HG03108 (cell line): ENCODE measurements at regions not wholly inside any gene's neighbourhood (a gene's known extent, or its start where the extent isn't known, plus 50 kb on each side); places are given as distances from the start of the nearest gene placed in this dataset.

ENCODE experiments used
- ATAC-seq: cut with Tn5 transposase; IDR thresholded peaks from one replicate; pipeline ENCODE4 v1.9.1; 2021; ENCODE audit warnings: moderate library complexity; ENCODE audit not compliant: unreplicated experiment

DNA sequence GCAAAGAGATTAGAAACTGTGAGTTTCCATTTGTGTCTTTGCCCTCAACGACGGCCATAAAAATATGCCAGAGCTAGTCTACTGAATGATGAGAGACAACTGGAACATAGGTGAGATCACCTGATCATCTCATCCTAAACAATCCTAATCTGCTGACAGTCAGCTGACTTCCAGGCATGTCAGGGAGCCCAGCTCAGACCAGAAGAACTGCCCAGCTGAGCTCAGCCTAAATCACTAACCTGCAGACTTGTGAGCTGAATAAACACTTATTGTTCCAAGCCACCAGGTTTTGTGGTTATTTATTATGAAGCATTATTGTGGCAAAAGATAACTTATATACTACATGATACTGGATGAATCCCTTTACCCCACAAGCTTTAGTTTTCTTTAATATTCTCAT, 118.9 kb upstream of the PLEKHG7 start:
- ATAC-seq = no peak

DNA sequence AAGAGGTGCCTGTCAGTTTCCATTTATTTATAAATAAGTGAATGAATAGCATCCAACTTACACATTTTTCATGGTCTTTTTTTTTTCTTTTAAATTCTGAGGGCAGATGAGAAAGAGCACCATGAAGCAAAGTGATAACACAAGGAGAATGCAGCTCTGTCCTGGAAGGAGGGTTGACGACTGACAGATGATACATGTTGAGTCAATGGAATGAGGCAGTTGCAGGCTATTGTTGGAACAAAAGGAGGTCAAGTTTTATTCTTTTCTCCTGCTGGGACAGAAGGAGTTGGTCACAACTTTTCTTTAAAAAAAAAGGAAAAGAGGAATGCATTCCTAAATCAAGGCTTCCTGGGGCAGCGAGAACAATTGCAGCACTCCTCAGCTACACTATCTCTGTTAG, 119.9 kb upstream of the PLEKHG7 start:
- no peak for ATAC-seq

DNA sequence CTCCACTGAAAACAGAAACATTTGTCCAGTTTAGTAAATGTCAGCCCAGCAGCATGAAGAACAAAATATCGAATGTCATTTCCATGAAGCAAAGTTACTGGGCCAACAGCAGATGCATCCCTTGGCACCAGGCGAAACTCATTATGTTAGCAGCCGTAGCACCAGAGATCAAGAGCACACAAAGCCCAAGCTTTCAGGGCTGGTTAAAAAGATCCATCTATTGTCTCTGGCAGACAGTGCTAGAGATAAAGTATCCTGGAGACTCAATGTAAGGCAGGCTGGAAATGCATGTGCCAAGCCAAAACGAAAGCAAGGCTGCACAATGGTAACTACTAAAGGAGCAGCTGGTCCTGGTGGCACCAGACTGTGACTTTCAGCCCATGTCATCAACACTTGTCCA, 120.3 kb upstream of the PLEKHG7 start:
- no peak for ATAC-seq

DNA sequence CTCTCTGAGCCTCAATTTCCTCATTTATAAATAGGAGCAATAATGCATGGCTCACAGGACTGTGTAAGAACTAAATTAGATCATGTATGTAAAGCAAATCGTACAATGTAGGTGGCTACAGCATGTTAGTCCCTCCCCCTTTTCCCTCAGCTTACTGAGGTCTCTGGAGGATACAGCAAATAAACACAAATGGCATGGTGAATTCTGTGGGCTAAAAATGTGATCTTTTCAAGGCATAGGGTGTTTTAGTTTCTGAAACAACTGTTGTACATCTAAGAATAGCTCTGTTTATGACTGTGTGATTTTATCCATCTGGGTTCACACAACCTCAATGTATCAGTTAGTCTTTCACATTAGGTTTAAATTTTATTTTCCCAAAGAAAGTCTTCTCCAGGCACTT, 121.2 kb upstream of the PLEKHG7 start:
- no peak for ATAC-seq

DNA sequence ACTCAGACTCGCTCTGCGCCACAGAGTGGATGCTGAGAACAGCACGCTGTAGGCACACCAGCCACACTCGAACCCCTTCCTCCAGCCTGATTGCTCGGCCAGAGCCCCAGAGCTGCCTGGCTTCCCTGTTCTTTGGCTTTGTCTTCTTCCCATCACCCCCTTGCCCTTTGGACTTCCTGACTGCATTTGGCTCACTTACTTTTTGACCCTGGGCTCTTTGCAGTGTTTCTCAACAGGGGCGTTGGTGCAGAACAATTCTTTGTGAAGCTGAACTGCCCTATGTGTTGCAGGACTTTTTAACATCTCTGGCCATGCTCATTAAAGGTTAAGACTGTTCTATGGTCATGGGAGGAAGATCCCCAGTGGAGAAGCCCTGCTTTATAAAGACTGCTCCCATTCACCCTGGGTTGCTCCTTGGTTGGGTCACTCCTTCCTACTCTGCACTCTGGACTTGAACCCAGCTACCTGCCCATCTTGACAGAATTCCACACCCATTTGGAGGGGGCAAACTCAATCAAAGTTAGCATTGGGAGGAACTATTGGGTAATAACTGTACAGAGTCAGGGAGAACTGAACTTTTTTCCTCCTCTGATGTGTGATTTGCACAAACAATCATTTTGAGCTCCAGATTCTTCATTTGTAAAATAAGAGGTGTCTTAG, 127.7 kb upstream of the PLEKHG7 start:
- ATAC-seq = no peak

DNA sequence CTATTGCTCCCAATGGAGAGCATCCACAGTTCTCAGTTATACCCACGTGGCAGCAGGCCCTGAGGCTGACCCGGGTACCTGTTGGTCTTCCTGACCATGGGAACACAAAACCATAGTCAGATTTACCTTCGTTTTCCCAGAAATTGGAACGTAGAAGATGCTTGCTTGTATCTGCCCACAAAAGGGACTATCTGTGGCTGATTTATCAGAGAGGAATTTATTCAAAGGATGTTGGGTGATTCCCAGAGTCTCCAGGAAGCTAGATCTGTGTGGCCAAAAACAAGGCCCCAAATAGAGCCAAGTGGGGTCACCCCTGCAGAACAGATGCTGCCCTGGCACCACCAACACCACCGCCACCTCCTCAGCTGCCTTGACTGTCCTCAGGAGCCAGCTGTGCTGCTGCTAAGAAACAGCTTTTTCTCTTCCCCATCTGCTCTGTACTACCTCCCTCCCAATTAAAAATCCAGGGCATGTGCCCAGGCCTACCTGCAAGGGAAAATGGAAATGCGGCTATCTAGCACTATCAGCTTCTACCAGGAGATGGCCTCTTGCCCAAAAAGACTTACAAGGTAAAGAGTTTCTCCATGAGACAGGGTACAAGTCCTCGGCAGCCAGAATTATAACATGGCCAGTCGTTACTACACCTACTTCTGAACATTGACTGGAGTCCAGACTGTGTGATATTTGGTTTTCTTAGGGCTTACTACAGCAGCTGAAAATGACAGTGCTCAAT, 128.6 kb upstream of the PLEKHG7 start:
- no peak for ATAC-seq

DNA sequence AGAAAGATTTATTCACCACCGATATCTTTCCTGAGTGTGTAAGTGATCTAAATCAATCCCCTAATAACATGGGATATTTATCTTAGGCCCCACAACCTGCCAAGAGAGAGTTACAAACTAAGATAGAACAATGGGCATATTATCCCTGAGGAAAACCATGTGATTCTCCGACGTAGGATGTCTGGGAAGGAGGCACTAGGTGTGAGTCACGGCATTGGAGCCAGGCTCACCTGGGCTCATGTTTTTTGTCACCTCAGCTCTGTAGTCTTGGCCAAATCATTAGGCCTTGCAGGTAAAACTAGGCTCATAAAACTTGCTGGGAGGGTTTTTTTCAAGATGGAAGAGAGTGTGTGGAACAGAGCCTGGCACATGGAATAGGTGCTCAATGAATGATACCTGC, 129.7 kb upstream of the PLEKHG7 start:
- ATAC-seq = no peak

DNA sequence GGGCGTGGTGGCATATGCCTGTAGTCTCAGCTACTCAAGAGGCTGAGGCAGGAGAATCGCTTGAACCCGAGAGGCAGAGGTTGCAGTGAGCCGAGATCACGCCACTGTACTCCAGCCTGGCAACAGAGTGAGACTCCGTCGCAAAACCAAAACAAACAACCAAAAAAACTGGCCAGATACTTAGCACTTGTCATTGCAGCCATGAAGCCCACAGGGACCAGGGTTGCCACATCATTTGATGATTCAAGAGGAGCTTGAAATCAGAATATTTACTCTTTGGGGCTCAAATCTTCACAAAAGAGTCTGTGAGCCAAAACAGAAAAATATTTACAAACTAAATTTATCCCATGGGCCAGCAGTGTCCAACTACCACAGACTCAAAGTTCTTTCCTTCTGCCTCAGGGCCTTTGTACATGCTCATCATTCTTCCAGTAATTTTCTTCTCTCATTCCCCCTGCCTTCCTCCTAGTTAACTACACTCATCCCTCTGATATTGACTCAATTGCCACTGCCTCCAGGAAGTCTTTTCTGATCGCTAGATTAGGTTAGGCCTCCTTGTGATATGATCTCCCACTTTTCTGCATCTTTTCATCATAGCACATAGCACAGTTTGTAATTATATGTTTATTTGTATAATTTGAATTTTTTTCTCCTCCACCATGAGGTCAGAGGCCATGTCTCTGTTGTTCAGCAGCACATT, 130.8 kb upstream of the PLEKHG7 start:
- no peak for ATAC-seq

DNA sequence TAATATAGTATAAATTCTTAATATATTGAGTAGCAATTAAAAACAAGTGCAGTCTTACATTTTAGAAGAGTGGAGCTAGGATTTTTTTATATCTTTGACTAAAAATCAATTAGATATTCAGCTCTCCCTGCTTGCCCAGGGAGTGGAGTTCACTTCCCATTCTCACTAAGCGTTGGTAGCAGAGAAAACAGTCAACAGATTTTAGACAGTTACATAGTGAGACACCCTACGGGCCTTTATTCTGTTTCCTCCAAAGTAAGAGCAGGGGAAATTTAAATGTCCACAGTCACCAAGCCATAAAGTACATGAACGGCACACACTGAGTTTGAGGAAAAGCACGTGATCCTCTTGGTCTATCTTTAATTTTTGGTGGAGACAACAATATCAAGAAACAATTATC, 131.6 kb upstream of the PLEKHG7 start:
- ATAC-seq = no peak

DNA sequence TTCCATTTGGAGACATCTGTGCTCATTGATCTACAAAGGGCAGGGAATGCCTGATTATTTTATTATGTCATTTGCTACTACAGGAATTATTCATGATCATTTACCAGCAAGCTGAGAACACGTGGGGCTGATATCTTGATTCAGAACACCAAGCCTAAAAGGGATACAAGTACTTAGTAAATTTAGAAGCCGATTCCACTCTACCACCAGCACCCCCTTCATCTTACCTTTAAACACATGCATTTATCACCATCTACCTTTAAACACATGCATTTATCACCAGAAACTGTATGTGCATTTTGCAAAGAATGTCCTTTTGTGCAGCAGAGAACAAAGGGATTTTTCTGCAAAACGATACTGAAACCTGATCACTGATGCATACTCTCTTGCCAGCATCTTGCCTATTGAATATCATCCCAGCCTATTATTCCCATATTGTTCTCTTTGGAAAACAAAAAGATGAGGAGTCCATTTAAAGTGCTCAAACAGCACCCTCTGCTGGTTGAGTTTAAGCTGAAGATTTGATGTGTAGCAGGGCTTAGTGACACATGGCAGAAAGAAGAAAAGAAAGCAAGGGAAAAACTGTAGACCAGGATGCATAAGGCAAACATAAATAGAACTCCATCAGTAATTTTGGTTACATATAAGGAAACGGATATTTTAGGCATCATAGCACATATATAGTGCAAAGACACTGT, 132.6 kb upstream of the PLEKHG7 start:
- ATAC-seq = peak; percentile 91

DNA sequence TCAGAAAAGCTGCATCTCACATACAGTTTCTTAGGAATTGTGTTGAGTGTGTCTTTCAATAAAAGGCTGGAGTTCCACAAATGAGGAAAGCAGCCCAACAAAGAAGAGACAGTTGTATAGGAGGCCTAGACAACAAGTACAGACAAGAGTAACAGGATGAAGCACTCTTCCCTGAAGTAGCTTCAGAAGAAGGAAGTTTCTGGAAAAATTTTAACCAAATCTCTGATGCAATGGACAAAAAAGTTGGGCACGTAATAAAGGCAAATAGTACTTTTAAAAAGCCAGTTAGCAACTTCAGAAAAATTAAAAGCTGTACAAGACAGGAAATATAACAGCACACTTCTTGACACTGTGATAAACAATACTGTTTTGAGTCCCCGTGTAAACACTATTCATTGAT, 134.1 kb upstream of the PLEKHG7 start:
- ATAC-seq = no peak

DNA sequence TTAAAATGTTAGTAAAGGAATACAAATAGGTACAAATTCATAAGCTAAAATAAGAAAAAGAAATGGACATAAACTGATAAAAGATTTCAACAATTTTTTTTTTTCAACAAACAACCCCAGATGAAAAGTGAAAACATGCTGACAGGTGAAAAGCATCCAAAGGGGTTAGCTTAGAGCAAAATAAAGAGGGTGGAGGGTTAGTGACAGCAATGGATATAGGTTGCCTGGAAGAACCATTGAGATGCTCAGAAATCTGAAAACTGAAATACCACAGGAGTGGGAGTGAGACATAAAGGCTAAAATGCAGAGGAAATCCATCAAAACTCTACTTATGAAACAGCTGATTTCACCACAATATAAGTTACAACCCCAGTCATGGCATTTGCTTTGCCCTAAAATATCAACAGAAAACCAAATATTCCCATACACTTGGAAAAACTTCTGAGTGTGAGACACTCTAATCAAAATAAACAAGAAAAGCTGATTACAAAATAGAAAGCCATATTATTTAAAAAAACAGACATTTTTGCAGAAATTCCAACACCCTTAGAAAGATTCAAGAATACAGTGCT, 136.3 kb upstream of the PLEKHG7 start:
- ATAC-seq = no peak

DNA sequence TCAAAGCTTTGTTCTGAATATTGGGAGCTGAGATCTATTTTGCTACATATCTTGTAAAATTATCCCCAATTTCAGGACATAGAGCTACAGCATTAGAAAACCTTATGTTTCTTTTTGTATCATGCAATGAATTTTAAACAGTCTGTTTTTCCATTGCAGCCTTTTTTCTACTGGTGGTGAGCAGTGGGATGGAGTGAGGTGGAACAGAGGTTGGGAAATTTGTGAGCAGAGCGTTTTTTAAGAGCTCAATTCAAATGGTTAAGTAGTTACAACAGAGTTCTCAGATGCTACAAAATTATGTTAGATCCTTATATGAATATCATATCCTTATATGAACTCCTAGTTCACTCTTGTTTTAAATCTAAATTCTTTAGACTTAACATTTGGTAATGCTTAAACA, 139.0 kb upstream of the PLEKHG7 start:
- no peak for ATAC-seq

DNA sequence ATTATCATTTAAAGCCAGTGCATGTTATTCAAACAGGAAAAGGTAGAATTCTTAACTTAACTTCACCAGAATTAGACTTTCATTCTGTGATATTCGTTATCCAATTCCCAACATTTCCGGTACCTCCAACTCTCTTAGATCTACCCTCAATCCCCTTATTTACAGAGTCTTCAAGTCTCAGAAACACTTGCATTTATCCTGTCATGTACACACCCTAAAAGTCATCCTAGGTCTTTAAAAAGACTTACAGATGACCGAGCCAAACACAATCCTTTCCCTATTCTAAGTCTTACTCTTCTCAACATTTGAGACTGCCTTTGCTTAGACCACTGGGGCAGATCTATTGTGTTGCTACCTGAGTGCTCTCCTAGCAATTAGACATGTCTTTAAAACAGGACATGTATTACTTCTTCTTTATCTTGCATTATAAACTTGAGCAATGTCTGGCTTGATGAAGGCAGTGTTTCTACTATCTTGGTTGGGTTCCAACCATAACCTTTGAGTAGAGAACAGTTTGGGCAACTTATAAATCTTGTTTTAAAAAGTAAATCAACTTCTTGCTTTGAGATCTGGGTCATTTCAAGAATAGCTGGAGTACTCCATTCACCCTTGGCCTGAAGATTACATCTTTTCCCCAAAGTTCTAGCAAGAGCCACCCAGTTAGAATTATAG, 140.6 kb upstream of the PLEKHG7 start:
- no peak for ATAC-seq

DNA sequence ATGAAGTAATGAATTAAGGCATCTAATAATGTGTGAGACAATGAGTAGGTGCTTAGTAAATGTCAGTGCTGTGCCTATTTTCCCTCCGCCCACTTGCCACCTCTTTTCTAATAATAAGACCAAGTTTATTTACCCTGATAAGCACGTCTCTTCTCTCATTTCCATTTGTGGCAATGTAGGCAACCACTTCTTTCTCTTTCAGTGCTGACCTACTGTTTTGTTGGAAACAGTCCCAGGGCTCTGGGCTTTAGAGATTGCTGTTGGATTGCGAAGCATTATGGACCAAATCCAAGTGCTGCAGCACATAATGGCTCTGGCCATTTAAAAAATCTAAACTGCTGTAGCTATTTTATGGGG, 141.3 kb upstream of the PLEKHG7 start:
- no peak for ATAC-seq

DNA sequence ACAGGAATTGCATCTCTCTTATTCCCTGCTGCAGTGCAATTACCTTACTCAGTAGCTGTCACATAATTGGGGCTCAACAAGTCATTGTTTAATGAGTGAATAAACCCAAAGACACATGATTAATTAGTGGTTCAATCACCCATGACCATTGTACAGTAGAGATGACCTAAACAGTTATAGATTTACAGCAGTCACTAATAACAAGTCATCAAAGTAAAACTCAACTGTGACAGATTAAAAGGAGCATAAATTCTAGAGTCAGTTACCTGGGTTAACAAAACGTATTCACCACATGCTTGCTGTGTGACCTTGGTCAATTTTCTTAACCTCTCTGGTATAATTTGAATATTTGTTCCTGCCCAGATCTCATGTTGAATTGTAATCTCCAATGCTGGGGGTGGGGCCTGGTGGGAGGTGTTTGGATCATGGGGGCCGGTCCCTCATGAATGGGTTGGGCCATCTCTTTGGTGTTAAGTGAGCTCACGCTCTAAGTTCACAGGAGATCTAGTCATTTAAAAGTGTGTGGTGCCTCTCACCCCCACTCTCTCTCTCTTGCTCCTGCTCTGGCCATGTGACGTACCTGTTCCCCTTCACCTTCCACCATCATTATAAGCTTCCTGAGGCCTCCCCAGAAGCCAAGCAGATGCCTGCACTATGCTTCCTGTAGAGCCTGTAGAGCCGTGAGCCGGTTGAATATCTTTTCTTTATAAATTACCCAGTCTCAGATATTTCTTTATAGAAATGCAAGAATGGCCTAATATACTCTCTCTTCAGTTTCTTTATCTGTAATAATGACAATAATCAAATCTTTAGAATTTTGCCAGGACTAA, 141.9 kb upstream of the PLEKHG7 start:
- no peak for ATAC-seq

DNA sequence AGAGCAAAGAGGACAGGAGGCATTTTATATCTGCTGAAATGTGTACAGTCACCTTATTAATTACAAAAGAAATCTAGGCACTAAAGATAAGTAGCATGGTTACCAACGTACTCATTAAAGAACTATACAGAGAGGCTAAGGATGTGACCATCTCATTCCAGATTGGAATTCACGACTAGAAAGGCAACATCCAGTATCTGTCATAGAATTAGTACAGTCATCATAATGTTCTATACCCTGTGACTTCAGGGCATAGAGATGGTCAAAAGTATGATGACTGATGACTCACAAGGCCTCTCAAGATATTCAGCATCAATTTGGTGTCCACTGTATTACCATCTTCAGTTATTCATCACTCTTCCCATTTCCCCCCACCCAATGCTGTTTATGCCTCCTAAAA, 144.0 kb upstream of the PLEKHG7 start:
- no peak for ATAC-seq

DNA sequence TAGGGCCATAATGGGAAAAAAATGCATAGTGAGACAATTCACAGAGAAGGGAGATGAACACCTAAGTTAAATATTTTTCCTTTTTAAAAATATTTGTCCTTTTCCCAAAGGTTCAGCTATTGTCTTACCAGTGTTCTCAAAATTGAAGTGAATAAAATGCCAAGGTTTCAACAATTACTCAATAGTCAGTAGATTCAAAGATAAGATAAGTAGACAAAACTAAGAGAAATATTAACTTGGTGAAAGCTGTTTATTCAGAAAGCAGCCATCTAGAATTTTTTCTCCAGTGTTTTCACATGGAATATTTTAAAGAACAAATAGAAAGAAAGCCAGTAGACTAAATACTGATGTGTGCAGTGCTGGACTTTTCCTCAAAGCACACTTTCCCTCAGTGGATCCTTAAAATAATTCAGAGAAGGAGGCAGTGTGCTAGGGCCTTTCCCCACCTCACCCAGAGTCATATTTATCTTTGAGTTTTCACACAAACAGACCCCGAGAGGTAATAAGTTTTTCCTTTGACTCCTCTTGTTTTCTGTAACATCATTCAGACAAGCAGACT, 144.5 kb upstream of the PLEKHG7 start:
- no peak for ATAC-seq

DNA sequence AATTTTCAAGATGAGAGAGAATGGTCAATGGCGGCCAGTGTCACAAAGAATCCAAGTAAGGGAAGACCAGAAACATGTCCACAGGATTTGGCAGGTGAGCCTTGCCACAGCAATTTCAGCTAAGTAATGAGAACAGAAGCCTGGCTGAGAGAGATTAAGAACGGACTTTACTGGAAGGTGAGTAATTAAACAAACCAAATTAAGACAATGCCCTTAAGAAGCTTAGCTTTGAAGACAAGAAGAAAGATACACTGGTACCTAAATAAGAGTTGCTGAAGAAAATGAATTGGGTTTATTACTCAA, 145.4 kb upstream of the PLEKHG7 start:
- no peak for ATAC-seq
